ENCODE measurements at regions not wholly inside any gene's neighbourhood (a gene's known extent, or its start where the extent isn't known, plus 50 kb on each side); places are given as distances from the start of the nearest gene placed in this dataset.

DNA sequence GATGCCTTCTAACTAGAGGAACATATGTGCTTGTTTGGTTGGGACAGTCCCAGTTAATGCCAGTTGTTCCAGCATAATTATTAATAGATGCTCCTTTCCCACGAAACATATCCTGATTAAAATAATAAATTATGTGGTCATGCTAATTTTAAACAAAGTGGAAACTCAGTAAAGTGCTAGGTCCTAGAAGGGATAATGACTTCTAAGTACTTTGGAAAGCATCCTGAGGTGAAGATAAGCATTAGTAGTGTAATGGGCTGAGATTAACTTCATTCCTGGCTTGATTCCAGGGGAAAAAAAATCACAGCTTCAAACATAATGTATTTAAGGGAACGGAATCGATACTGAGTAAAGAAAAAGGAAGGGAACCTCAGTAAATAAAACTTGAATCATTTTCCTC, 213.7 kb upstream of the SNX2 start:
- Histone ChIP-seq H3K4me1 (ENCODE audit: insufficient read depth, low read length) (no peaks in the 10 kb centered on the region), H4K8ac (replicated peaks; ENCODE audit: insufficient read length, low read depth, low read length) (no peak overlapping the region), H3K18ac (ENCODE audit: insufficient read length, low read depth, low read length) (no peak overlapping the region), H3K23me2 (ENCODE audit: insufficient read length, low read depth, low read length, poor library complexity, severe bottlenecking) (no peaks in the 10 kb centered on the region), H2BK20ac (ENCODE audit: low read depth, low read length, poor library complexity, severe bottlenecking) (no peak overlapping the region), H4K5ac (ENCODE audit: insufficient read length, low read depth, low read length) (no peak overlapping the region), H3K4me2 (ENCODE audit: insufficient read depth, insufficient read length, low read length) (no peak overlapping the region), H4K91ac (ENCODE audit: insufficient read length, low read depth, low read length) (no peak overlapping the region), H2BK120ac (ENCODE audit: low read depth, low read length, poor library complexity, severe bottlenecking) (no peak overlapping the region), H3K23ac (ENCODE audit: insufficient read length, low read depth, low read length) (no peak overlapping the region), H3T11ph (ENCODE audit: low read length) (no peak overlapping the region), H3K27ac (ENCODE audit: insufficient read length, low read depth, low read length) (no peak overlapping the region), H2BK5ac (ENCODE audit: insufficient read length, low read length) (no peak overlapping the region), H2AK5ac (ENCODE audit: insufficient read length, low read length) (no peak overlapping the region), H3K9ac (ENCODE audit: extremely low read depth, insufficient read length, low read length) (no peak overlapping the region), H3K9me3 (ENCODE audit: control insufficient read depth, low read depth, low read length) (no peaks in the 10 kb centered on the region), H3K4ac (ENCODE audit: low read depth, low read length) (no peak overlapping the region), H2AFZ (ENCODE audit: low read length) (no peak overlapping the region), H2BK15ac (ENCODE audit: low read depth, low read length) (no peak overlapping the region), H4K20me1 (ENCODE audit: control insufficient read depth, insufficient read depth, insufficient read length) (no peaks in the 10 kb centered on the region), H3K14ac (ENCODE audit: insufficient read depth, low read length) (no peak overlapping the region), H3K79me2 (ENCODE audit: insufficient read depth, low read length) (no peaks in the 10 kb centered on the region), H3K27me3 (ENCODE audit: insufficient read depth, low read length) (no peaks in the 10 kb centered on the region), H2BK12ac (ENCODE audit: insufficient read length, low read depth, low read length) (no peak overlapping the region), H3K56ac (ENCODE audit: insufficient read length, low read depth, low read length) (no peak overlapping the region), H3K79me1 (ENCODE audit: insufficient read depth, low read depth, low read length, poor library complexity, severe bottlenecking) (no peaks in the 10 kb centered on the region)
- DNase-seq: no peak
- no peak overlapping the region for H3K4me3 Mint-ChIP-seq
- H3K27ac Mint-ChIP-seq: no peak overlapping the region
- no peaks in the 10 kb centered on the region for H3K27me3 Mint-ChIP-seq (ENCODE audit: low read depth)
- H3K9me3 Mint-ChIP-seq: peaks cover 0 to 6% of the 10 kb centered on the region in 2 experiments; a peak in 3 of 5 replicates
- H3K4me1 Mint-ChIP-seq: peaks cover 4 to 8% of the 10 kb centered on the region in 2 experiments
- no CpG with 5 or more reads among the region's 3 CpGs for WGBS (ENCODE audit: extremely low coverage, insufficient read length, low lambda C conversion rate)
- peaks cover 0 to 2% (median 0%) of the 10 kb centered on the region in 3 experiments; a peak in 1 of 7 replicates for H3K36me3 Mint-ChIP-seq (ENCODE audit: insufficient read depth in 1 of 3, low read depth in 3 of 3)
- TF ChIP-seq, protein P1, sequence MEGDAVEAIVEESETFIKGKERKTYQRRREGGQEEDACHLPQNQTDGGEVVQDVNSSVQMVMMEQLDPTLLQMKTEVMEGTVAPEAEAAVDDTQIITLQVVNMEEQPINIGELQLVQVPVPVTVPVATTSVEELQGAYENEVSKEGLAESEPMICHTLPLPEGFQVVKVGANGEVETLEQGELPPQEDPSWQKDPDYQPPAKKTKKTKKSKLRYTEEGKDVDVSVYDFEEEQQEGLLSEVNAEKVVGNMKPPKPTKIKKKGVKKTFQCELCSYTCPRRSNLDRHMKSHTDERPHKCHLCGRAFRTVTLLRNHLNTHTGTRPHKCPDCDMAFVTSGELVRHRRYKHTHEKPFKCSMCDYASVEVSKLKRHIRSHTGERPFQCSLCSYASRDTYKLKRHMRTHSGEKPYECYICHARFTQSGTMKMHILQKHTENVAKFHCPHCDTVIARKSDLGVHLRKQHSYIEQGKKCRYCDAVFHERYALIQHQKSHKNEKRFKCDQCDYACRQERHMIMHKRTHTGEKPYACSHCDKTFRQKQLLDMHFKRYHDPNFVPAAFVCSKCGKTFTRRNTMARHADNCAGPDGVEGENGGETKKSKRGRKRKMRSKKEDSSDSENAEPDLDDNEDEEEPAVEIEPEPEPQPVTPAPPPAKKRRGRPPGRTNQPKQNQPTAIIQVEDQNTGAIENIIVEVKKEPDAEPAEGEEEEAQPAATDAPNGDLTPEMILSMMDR (conservative IDR thresholded peaks at IDR 0.05): no peak

All from H9 (cell line).